ENCODE measurements at regions not wholly inside any gene's neighbourhood (a gene's known extent, or its start where the extent isn't known, plus 50 kb on each side); places are given as distances from the start of the nearest gene placed in this dataset.
"Not testable (repeated sequence)": the region's sequence is repeated elsewhere in the genome, so short reads cannot be mapped to it uniquely, and the experiment has no call there.

DNA sequence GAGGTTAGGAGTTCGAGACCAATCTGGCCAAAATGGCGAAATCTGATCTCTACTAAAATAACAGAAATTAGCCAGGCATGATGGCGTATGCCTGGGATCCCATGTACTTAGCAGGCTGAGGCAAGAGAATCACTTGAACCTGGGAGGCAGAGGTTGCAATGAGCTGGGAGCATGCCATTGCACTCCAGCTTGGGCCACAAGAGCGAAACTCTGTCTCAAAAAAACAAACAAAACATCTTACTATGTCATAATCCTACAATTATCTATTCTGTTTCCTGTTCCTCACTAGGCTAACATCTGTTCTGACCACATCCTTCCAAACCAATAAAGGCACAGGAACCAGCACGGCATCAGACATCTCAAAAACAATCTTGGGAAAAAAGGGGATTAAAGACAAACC, 361.8 kb upstream of the UBE2E3 start:
- no peak overlapping the region for H3K4me3 ChIP-seq (ENCODE audit: low read length)
- no peak overlapping the region for H2AFZ ChIP-seq (ENCODE audit: low read depth, low read length)
- no peaks in the 10 kb centered on the region for H3K9me3 ChIP-seq (ENCODE audit: low read length)
- H3K36me3 ChIP-seq (ENCODE audit: insufficient read depth, low read length) = no peaks in the 10 kb centered on the region
- no peaks in the 10 kb centered on the region for H3K4me1 ChIP-seq (ENCODE audit: insufficient read depth, low read length)
- H3K27me3 ChIP-seq (ENCODE audit: insufficient read depth, low read length) = no peaks in the 10 kb centered on the region

GRCh38 chr2:180614776-180615175, 365.6 kb upstream of the UBE2E3 start:
- no peaks in the 10 kb centered on the region for H3K9me3 ChIP-seq (ENCODE audit: low read length)

GRCh38 chr2:180609626-180610340, 370.6 kb upstream of the UBE2E3 start:
- H3K36me3 ChIP-seq (ENCODE audit: insufficient read depth, low read length) = no peaks in the 10 kb centered on the region
- H3K27me3 ChIP-seq (ENCODE audit: insufficient read depth, low read length) = no peaks in the 10 kb centered on the region
- H2AFZ ChIP-seq (ENCODE audit: low read depth, low read length) = no peak overlapping the region
- no peaks in the 10 kb centered on the region for H3K4me1 ChIP-seq (ENCODE audit: insufficient read depth, low read length)
- no peak overlapping the region for H3K4me3 ChIP-seq (ENCODE audit: low read length)
- no peaks in the 10 kb centered on the region for H3K9me3 ChIP-seq (ENCODE audit: low read length)

More at GRCh38 chr2:180614776-180615175, 365.6 kb upstream of the UBE2E3 start:
- Histone ChIP-seq H3K4me1 (ENCODE audit: insufficient read depth, low read length) (no peaks in the 10 kb centered on the region), H2AFZ (ENCODE audit: low read depth, low read length) (no peak overlapping the region), H3K4me3 (ENCODE audit: low read length) (no peak overlapping the region), H3K36me3 (ENCODE audit: insufficient read depth, low read length) (no peaks in the 10 kb centered on the region), H3K27me3 (ENCODE audit: insufficient read depth, low read length) (no peaks in the 10 kb centered on the region)

- Histone ChIP-seq H3K9me3 (ENCODE audit: low read length) (no peaks in the 10 kb centered on the region), H3K36me3 (ENCODE audit: insufficient read depth, low read length) (no peaks in the 10 kb centered on the region), H3K4me1 (ENCODE audit: insufficient read depth, low read length) (no peaks in the 10 kb centered on the region), H3K27me3 (ENCODE audit: insufficient read depth, low read length) (no peaks in the 10 kb centered on the region), H3K4me3 (ENCODE audit: low read length) (no peak overlapping the region), H2AFZ (ENCODE audit: low read depth, low read length) (no peak overlapping the region)
Measured at GRCh38 chr2:180607514-180608049, 372.8 kb upstream of the UBE2E3 start.

DNA sequence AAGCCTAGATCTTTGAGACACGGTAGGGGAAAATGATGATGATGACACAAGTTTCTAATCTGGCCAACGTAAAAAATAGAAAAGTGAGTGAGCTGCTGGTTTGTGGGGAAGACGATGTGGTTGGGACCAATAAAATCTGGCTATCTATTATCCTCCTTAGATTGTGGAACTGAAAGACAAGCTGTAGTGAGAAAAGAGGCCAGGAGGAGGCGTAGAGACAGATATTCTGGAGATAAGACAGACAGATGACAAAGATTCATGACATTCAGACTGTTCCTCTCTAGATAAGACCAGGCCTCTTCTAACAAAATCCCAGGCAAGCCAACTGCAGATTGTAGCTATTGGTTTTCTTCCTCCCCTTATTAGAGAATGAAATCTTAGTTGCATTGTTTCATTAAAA, 376.3 kb upstream of the UBE2E3 start:
- H3K4me1 ChIP-seq (ENCODE audit: insufficient read depth, low read length) = no peaks in the 10 kb centered on the region
- no peak overlapping the region for H2AFZ ChIP-seq (ENCODE audit: low read depth, low read length)
- H3K27me3 ChIP-seq (ENCODE audit: insufficient read depth, low read length) = no peaks in the 10 kb centered on the region
- H3K9me3 ChIP-seq (ENCODE audit: low read length) = no peaks in the 10 kb centered on the region
- no peak overlapping the region for H3K4me3 ChIP-seq (ENCODE audit: low read length)
- no peaks in the 10 kb centered on the region for H3K36me3 ChIP-seq (ENCODE audit: insufficient read depth, low read length)

DNA sequence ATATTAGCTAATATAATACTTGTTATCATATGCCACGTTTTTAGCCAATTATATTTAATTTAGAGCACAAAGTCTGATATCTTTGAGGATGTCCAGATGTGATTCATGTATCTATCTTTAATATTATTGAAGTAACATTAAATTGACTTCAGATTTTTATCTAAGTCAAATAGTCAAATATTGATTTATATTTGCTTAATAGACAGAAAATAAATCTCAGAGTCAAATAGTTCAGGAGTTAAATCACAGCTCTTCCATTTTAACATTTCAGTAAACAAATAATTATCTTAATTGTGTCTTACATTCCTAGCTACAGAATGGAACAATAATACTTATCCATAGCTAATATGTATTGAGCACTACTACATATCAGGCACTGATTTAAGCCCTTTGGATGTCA, 379.4 kb upstream of the UBE2E3 start:
- Histone ChIP-seq H3K4me1 (ENCODE audit: insufficient read depth, low read length) (no peaks in the 10 kb centered on the region), H3K4me3 (ENCODE audit: low read length) (no peak overlapping the region), H3K36me3 (ENCODE audit: insufficient read depth, low read length) (no peaks in the 10 kb centered on the region), H2AFZ (ENCODE audit: low read depth, low read length) (no peak overlapping the region), H3K27me3 (ENCODE audit: insufficient read depth, low read length) (no peaks in the 10 kb centered on the region), H3K9me3 (ENCODE audit: low read length) (no peaks in the 10 kb centered on the region)

GRCh38 chr2:180599804-180600203, 380.6 kb upstream of the UBE2E3 start:
- Histone ChIP-seq H3K27me3 (ENCODE audit: insufficient read depth, low read length) (no peaks in the 10 kb centered on the region), H2AFZ (ENCODE audit: low read depth, low read length) (no peak overlapping the region), H3K36me3 (ENCODE audit: insufficient read depth, low read length) (no peaks in the 10 kb centered on the region), H3K4me1 (ENCODE audit: insufficient read depth, low read length) (no peaks in the 10 kb centered on the region), H3K9me3 (ENCODE audit: low read length) (no peaks in the 10 kb centered on the region), H3K4me3 (ENCODE audit: low read length) (no peak overlapping the region)

GRCh38 chr2:180597179-180597578, 383.2 kb upstream of the UBE2E3 start:
- no peaks in the 10 kb centered on the region for H3K4me1 ChIP-seq (ENCODE audit: insufficient read depth, low read length)
- no peak overlapping the region for H2AFZ ChIP-seq (ENCODE audit: low read depth, low read length)
- H3K4me3 ChIP-seq (ENCODE audit: low read length) = no peak overlapping the region
- no peaks in the 10 kb centered on the region for H3K9me3 ChIP-seq (ENCODE audit: low read length)
- no peaks in the 10 kb centered on the region for H3K36me3 ChIP-seq (ENCODE audit: insufficient read depth, low read length)
- no peaks in the 10 kb centered on the region for H3K27me3 ChIP-seq (ENCODE audit: insufficient read depth, low read length)

- H3K36me3 ChIP-seq (ENCODE audit: insufficient read depth, low read length) = no peaks in the 10 kb centered on the region
- no peaks in the 10 kb centered on the region for H3K4me1 ChIP-seq (ENCODE audit: insufficient read depth, low read length)
- no peaks in the 10 kb centered on the region for H3K9me3 ChIP-seq (ENCODE audit: low read length)
- no peak overlapping the region for H3K4me3 ChIP-seq (ENCODE audit: low read length)
- no peaks in the 10 kb centered on the region for H3K27me3 ChIP-seq (ENCODE audit: insufficient read depth, low read length)
- H2AFZ ChIP-seq (ENCODE audit: low read depth, low read length) = no peak overlapping the region
Measured at GRCh38 chr2:180596453-180596852, 384.0 kb upstream of the UBE2E3 start.

DNA sequence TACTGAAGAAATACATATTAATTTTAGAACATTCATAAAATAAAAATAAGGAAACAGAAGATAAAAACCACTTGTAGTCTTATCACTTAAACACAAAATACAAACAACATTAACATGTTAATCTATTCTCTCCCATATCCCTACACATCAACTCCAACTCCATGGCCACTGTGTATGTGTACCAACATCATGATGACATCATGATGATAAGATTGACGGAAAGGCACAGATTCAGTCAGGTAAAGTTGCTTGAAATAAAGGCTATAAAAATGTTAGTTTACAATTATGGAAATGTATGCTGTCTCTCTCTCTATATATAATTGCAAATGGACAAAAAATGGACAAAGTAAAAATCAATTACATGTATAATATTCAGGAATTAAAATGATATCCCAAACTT, 388.5 kb upstream of the UBE2E3 start:
- Histone ChIP-seq H2AFZ (ENCODE audit: low read depth, low read length) (no peak overlapping the region), H3K36me3 (ENCODE audit: insufficient read depth, low read length) (no peaks in the 10 kb centered on the region), H3K4me1 (ENCODE audit: insufficient read depth, low read length) (no peaks in the 10 kb centered on the region), H3K9me3 (ENCODE audit: low read length) (no peaks in the 10 kb centered on the region), H3K27me3 (ENCODE audit: insufficient read depth, low read length) (no peaks in the 10 kb centered on the region), H3K4me3 (ENCODE audit: low read length) (no peak overlapping the region)

DNA sequence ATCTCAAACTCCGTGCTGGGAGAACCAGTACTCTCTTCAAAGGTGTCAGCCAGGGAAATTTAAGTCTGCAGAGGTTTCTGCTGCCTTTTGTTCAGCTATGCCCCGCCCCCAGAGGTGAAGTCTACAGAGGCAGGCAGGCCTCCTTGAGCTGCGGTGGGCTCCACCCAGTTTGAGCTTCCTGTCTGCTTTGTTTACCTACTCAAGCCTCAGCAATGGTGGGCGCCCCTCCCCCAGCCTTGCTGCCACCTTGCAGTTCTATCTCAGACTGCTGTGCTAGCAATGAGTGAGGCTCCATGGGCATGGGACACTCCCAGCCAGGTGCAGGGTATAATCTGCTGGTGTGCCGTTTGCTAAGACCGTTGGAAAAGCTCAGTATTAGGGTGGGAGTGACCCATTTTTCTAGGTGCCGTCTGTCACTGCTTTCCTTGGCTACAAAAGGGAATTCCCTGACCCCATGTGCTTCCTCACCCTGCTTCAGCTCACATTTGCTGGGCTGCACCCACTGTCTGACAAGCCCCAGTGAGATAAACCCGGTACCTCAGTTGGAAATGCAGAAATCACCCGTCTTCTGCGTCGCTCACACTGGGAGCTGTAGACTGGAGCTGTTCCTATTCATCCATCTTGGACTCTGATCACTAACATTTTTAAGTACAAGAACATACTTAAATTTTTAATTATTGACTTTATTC, 389.2 kb upstream of the UBE2E3 start:
- H3K9me3 ChIP-seq (ENCODE audit: low read length); H3K27me3 ChIP-seq (ENCODE audit: insufficient read depth, low read length); H3K4me3 ChIP-seq (ENCODE audit: low read length); H3K36me3 ChIP-seq (ENCODE audit: insufficient read depth, low read length); H2AFZ ChIP-seq (ENCODE audit: low read depth, low read length); H3K4me1 ChIP-seq (ENCODE audit: insufficient read depth, low read length): not testable (repeated sequence)

- Histone ChIP-seq H3K36me3 (ENCODE audit: insufficient read depth, low read length) (no peaks in the 10 kb centered on the region), H2AFZ (ENCODE audit: low read depth, low read length) (no peak overlapping the region), H3K9me3 (ENCODE audit: low read length) (no peaks in the 10 kb centered on the region), H3K4me1 (ENCODE audit: insufficient read depth, low read length) (no peaks in the 10 kb centered on the region), H3K27me3 (ENCODE audit: insufficient read depth, low read length) (no peaks in the 10 kb centered on the region), H3K4me3 (ENCODE audit: low read length) (no peak overlapping the region)
Measured at GRCh38 chr2:180583441-180584140, 396.8 kb upstream of the UBE2E3 start.

GRCh38 chr2:180579388-180579787, 401.0 kb upstream of the UBE2E3 start:
- Histone ChIP-seq H3K4me3 (ENCODE audit: low read length) (no peak overlapping the region), H3K27me3 (ENCODE audit: insufficient read depth, low read length) (no peaks in the 10 kb centered on the region), H3K36me3 (ENCODE audit: insufficient read depth, low read length) (no peaks in the 10 kb centered on the region), H2AFZ (ENCODE audit: low read depth, low read length) (no peak overlapping the region), H3K4me1 (ENCODE audit: insufficient read depth, low read length) (no peaks in the 10 kb centered on the region), H3K9me3 (ENCODE audit: low read length) (no peaks in the 10 kb centered on the region)

Measured in neuron (in vitro differentiated cells).